Peyer's patch (tissue), 4 donors: ENCODE measurements at regions not wholly inside any gene's neighbourhood (a gene's known extent, or its start where the extent isn't known, plus 50 kb on each side); places are given as distances from the start of the nearest gene placed in this dataset.

Source experiments
- POLR2A ChIP-seq, 2 donors: fragments of 450-650 bp; IDR thresholded peaks; one replicate each; pipeline ENCODE4 v1.5.1; 2017; ENCODE audit warnings: antibody characterized with exemption in 2 of 2, mild to moderate bottlenecking in 2 of 2, moderate library complexity in 2 of 2
- TF ChIP-seq, protein P1 (sequence below), 6 experiments: fragments of 450-650 bp in 4 of 6; fragments of 200-600 bp in 2 of 6; sonication (generic) in 1 of 6; IDR thresholded peaks; one replicate each; pipeline ENCODE4 v1.5.1; 2017 to 2019; ENCODE audit warnings: antibody characterized with exemption in 6 of 6, mild to moderate bottlenecking in 3 of 6, moderate library complexity in 1 of 6

DNA sequence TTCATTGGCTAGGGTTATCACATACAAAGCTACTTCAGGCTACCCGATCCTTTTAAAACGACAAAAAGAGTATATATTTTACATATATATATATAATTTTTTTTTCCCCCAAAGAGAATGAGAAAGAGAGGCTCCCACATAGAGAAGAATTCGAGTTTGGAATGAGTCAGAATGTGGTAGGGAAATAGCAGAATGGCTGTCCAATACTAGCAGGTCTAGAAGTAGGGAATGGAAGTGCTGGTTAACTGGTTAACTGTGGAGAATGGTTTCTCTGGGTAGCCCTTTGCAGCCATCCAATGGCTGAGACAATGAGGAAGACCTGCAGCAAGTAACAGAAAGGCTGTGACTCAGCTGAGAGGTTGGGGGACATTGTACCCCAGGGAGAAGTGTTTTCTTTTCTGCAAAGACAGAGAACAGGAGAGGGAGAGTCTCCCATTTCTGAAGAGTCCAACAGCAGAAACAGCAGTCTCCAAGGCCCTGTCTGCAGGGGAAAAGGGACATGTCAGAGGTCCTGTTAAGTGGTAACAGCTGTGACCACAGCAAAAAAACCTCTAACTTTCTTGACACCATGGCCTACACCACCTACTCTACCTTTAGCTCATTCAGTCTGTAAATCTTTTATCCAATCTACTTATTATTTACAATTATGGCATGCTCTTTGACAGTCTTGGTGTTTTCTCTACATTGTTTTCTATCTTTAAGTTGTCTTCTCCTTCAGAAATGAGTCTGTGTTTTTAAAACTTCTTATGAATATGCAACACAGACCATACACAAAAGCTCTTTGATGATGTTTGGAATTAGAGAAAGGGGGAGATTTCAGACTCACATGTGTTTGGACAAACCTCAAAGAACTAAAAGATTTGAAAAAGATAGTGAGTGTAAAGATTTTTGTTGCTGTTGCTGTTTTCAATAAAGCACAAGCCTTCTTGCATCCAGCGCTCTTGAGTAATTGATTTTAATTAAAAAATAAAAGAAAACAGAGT is 116.1 kb upstream of the SLC7A14 start:
- TF ChIP-seq POLR2A (IDR thresholded peaks at IDR 0.05): no peak
- TF ChIP-seq, protein P1, sequence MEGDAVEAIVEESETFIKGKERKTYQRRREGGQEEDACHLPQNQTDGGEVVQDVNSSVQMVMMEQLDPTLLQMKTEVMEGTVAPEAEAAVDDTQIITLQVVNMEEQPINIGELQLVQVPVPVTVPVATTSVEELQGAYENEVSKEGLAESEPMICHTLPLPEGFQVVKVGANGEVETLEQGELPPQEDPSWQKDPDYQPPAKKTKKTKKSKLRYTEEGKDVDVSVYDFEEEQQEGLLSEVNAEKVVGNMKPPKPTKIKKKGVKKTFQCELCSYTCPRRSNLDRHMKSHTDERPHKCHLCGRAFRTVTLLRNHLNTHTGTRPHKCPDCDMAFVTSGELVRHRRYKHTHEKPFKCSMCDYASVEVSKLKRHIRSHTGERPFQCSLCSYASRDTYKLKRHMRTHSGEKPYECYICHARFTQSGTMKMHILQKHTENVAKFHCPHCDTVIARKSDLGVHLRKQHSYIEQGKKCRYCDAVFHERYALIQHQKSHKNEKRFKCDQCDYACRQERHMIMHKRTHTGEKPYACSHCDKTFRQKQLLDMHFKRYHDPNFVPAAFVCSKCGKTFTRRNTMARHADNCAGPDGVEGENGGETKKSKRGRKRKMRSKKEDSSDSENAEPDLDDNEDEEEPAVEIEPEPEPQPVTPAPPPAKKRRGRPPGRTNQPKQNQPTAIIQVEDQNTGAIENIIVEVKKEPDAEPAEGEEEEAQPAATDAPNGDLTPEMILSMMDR (IDR thresholded peaks at IDR 0.05): no peak
